ENCODE measurements at regions not wholly inside any gene's neighbourhood (a gene's known extent, or its start where the extent isn't known, plus 50 kb on each side); places are given as distances from the start of the nearest gene placed in this dataset.

DNA sequence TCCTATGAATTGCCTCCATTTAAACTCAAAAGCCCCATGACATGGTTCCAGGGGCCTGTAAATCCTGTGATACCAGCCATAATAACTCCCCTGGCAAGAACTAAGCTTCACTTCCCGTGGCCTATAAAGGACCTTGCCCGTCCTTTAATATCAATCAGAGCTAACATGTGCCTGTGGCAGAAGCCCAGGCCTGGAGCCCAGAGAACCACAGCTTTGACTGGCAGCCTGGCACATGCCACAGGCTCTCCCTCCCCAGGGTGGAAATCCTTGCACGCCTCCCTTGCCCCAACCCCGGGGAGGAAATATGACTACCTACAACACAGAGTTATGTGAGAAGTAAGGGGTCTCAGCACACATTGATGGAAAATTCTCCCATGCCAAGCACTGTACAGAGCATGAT lies 287.4 kb downstream of the RAB28 start:
- H3K14ac ChIP-seq (ENCODE audit: insufficient read length), result no peak overlapping the region
- no peak overlapping the region for H4K91ac ChIP-seq (replicated peaks; ENCODE audit: insufficient read length, low read length)
- H2BK120ac ChIP-seq (replicated peaks; ENCODE audit: low read depth, low read length), result no peak overlapping the region
- no peaks in the 10 kb centered on the region for H3K4me1 ChIP-seq (replicated peaks in 1 of 4; ENCODE audit: control insufficient read depth in 3 of 4, insufficient read depth in 4 of 4, low read length in 3 of 4)
- H3K9me3 ChIP-seq (ENCODE audit: insufficient read depth in 2 of 2, low read depth in 1 of 2, low read length in 1 of 2), result no peaks in the 10 kb centered on the region
- no peak overlapping the region for H3K4me2 ChIP-seq (ENCODE audit: insufficient read depth in 1 of 2, low read depth in 2 of 2, low read length in 2 of 2)
- H2AK5ac ChIP-seq (ENCODE audit: low read depth, low read length), result no peak overlapping the region
- no peak for DNase-seq (ENCODE audit: low read depth in 1 of 2, low spot score in 2 of 2)
- WGBS, 2 experiments (ENCODE audit: extremely low coverage in 1 of 2, insufficient coverage in 1 of 2, insufficient read length in 1 of 2, insufficient replicate concordance in 2 of 2, low coverage in 1 of 2, low lambda C conversion rate in 2 of 2, missing lambda C conversion rate in 1 of 2), result 91% methylated on average over 4 of the region's 4 CpGs; no CpG with 5 or more reads in 1 of the 2 experiments
- H3K18ac ChIP-seq (ENCODE audit: extremely low read depth, low read length), result no peak overlapping the region
- no peaks in the 10 kb centered on the region for H3K23me2 ChIP-seq (ENCODE audit: low read depth, low read length)
- CTCF ChIA-PET (ENCODE audit: partially characterized antibody), result interaction anchor here (1.1 to 1.7 kb wide), 4 partner anchors 52 to 352 kb away, joined by 3 to 4 read pairs (median 3); no protein-coding TSS in a partner anchor
- H4K20me1 ChIP-seq (replicated peaks in 1 of 2; ENCODE audit: control insufficient read depth in 1 of 2, insufficient read depth in 2 of 2, low read length in 2 of 2), result no peaks in the 10 kb centered on the region
- no peak overlapping the region for H3K4ac ChIP-seq (replicated peaks; ENCODE audit: insufficient read length, low read depth, low read length)
- H3K4me3 ChIP-seq (ENCODE audit: extremely low read depth in 1 of 4, insufficient read depth in 2 of 4, low read depth in 3 of 4, low read length in 4 of 4), result no peak overlapping the region
- H3K56ac ChIP-seq (replicated peaks; ENCODE audit: insufficient read length, low read depth, low read length), result no peak overlapping the region
- H3K79me1 ChIP-seq (ENCODE audit: low read depth, low read length), result no peaks in the 10 kb centered on the region
- POLR2A ChIA-PET (ENCODE audit: partially characterized antibody), result no interaction called here
- H3K23ac ChIP-seq (ENCODE audit: insufficient read length), result no peak overlapping the region
- H2AFZ ChIP-seq (ENCODE audit: low read length), result no peak overlapping the region
- no peak overlapping the region for H2BK20ac ChIP-seq (ENCODE audit: low read length)
- no peak overlapping the region for H2BK5ac ChIP-seq (ENCODE audit: low read depth, low read length)
- no peak overlapping the region for H2BK15ac ChIP-seq (ENCODE audit: low read length)
- H3K79me2 ChIP-seq (ENCODE audit: control insufficient read depth in 1 of 2, insufficient read depth in 2 of 2, low read length in 2 of 2), result no peaks in the 10 kb centered on the region
- no peak overlapping the region for H4K5ac ChIP-seq (ENCODE audit: insufficient read length, low read depth, low read length)
- H3K36me3 ChIP-seq (ENCODE audit: control insufficient read depth in 2 of 4, insufficient read depth in 4 of 4, low read length in 3 of 4), result no peaks in the 10 kb centered on the region
- FAIRE-seq, result no peak
- H3K27ac ChIP-seq (ENCODE audit: low read depth, low read length), result no peak overlapping the region
- no peak overlapping the region for H4K8ac ChIP-seq (ENCODE audit: extremely low read depth, insufficient read depth, low read length)
- H3K27me3 ChIP-seq (replicated peaks in 1 of 4; ENCODE audit: control insufficient read depth in 3 of 4, extremely low read depth in 1 of 4, insufficient read depth in 3 of 4, low read length in 3 of 4), result no peaks in the 10 kb centered on the region
- no peak overlapping the region for H2BK12ac ChIP-seq (ENCODE audit: low read depth, low read length)
- no peak overlapping the region for H3K9ac ChIP-seq (replicated peaks in 1 of 4; ENCODE audit: extremely low read depth in 1 of 4, low read depth in 3 of 4, low read length in 3 of 4)
- TF ChIP-seq KDM1A (IDR thresholded peaks at IDR 0.05; ENCODE audit: borderline replicate concordance, low read length) (no peak), CHD2 (IDR thresholded peaks at IDR 0.05; ENCODE audit: low read length) (no peak), YY1 (IDR thresholded peaks at IDR 0.05; ENCODE audit: low read depth, low read length) (no peak), TAF7 (optimal IDR thresholded peaks at IDR 0.05; ENCODE audit: borderline replicate concordance, low read depth, low read length) (no peak), RXRA (IDR thresholded peaks at IDR 0.05; ENCODE audit: insufficient read depth, low read depth, low read length) (no peak), POLR2A (IDR thresholded peaks at IDR 0.05; ENCODE audit: control extremely low read depth in 1 of 2, low read depth in 2 of 2, low read length in 2 of 2) (no peak), ZNF274 (IDR thresholded peaks at IDR 0.05; ENCODE audit: borderline replicate concordance, extremely low read depth, low read length) (no peak), GTF2F1 (IDR thresholded peaks at IDR 0.05; ENCODE audit: borderline replicate concordance, low read depth, low read length) (no peak), CEBPB (IDR thresholded peaks at IDR 0.05; ENCODE audit: low read depth, low read length) (no peak), EZH2 (IDR thresholded peaks at IDR 0.05; ENCODE audit: low read depth, low read length, severe bottlenecking) (no peak), GABPA (IDR thresholded peaks at IDR 0.05; ENCODE audit: borderline replicate concordance, insufficient read depth, low read length) (no peak), JUN (IDR thresholded peaks at IDR 0.05; ENCODE audit: low read depth, low read length) (no peak), CHD1 (IDR thresholded peaks at IDR 0.05; ENCODE audit: low read depth, low read length) (no peak), RFX5 (IDR thresholded peaks at IDR 0.05; ENCODE audit: borderline replicate concordance, low read depth, low read length) (no peak)
- TF ChIP-seq, protein P1, sequence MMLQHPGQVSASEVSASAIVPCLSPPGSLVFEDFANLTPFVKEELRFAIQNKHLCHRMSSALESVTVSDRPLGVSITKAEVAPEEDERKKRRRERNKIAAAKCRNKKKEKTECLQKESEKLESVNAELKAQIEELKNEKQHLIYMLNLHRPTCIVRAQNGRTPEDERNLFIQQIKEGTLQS (IDR thresholded peaks at IDR 0.05; ENCODE audit: insufficient read depth, low read depth, low read length), result no peak
